ENCODE measurements at regions not wholly inside any gene's neighbourhood (a gene's known extent, or its start where the extent isn't known, plus 50 kb on each side); places are given as distances from the start of the nearest gene placed in this dataset.
"Not testable (repeated sequence)": the region's sequence is repeated elsewhere in the genome, so short reads cannot be mapped to it uniquely, and the experiment has no call there.

GRCh38 chr4:126930059-126930458 lies 702.7 kb upstream of the INTU start:
- not testable (repeated sequence) for TF ChIP-seq CTCF (IDR thresholded peaks at IDR 0.05); EZH2 (IDR thresholded peaks at IDR 0.05; ENCODE audit: borderline replicate concordance, insufficient read depth, low read depth, low read length, poor library complexity, severe bottlenecking)

Measured in B cell (primary cell).